GM12874 (cell line): ENCODE measurements at regions not wholly inside any gene's neighbourhood (a gene's known extent, or its start where the extent isn't known, plus 50 kb on each side); places are given as distances from the start of the nearest gene placed in this dataset.

ENCODE experiments used
- TF ChIP-seq, protein P1 (sequence below): IDR thresholded peaks from 2 replicates; pipeline ENCODE4 v1.5.1; 2011; ENCODE audit warnings: low read depth, mild to moderate bottlenecking, control low read depth, low read length, moderate library complexity; ENCODE audit not compliant: insufficient read depth

- TF ChIP-seq, protein P1, sequence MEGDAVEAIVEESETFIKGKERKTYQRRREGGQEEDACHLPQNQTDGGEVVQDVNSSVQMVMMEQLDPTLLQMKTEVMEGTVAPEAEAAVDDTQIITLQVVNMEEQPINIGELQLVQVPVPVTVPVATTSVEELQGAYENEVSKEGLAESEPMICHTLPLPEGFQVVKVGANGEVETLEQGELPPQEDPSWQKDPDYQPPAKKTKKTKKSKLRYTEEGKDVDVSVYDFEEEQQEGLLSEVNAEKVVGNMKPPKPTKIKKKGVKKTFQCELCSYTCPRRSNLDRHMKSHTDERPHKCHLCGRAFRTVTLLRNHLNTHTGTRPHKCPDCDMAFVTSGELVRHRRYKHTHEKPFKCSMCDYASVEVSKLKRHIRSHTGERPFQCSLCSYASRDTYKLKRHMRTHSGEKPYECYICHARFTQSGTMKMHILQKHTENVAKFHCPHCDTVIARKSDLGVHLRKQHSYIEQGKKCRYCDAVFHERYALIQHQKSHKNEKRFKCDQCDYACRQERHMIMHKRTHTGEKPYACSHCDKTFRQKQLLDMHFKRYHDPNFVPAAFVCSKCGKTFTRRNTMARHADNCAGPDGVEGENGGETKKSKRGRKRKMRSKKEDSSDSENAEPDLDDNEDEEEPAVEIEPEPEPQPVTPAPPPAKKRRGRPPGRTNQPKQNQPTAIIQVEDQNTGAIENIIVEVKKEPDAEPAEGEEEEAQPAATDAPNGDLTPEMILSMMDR, result no peak
Measured at GRCh38 chr1:22344329-22344630, 107.4 kb upstream of the ZBTB40 start.

DNA sequence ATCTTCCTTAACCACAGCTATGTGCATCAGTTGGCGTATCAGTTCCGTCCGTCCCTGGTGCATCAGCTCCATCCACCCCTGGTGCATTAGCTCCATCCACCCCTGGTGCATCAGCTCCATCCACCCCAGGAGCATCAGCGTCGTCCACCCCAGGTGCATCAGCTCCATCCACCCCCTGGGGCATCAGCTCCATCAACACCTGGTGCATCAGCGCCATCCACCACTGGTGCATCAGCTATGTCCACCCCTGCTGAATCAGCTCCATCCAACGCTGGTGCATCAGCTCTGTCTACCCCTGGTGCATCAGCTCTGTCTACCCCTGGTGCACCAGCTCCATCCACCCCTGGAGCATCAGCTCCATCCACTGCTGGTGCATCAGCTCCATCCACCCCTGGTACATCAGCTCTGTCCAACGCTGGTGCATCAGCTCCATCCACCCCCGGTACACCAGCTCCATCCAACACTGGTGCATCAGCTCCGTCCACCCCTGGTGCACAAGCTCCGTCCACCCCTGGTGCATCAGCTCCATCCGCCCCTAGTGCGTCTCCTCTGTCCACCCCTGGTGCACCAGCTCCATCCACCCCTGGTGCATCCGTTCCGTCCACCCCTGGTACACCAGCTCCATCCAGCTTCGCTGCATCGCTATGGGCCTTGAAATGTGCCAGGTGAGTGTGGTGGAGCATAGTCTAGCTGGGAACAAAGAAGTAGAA, 106.6 kb upstream of the ZBTB40 start:
- TF ChIP-seq, protein P1, result no peak

- TF ChIP-seq, protein P1, result no peak
Measured at GRCh38 chr1:22347854-22348760, 103.5 kb upstream of the ZBTB40 start.

DNA sequence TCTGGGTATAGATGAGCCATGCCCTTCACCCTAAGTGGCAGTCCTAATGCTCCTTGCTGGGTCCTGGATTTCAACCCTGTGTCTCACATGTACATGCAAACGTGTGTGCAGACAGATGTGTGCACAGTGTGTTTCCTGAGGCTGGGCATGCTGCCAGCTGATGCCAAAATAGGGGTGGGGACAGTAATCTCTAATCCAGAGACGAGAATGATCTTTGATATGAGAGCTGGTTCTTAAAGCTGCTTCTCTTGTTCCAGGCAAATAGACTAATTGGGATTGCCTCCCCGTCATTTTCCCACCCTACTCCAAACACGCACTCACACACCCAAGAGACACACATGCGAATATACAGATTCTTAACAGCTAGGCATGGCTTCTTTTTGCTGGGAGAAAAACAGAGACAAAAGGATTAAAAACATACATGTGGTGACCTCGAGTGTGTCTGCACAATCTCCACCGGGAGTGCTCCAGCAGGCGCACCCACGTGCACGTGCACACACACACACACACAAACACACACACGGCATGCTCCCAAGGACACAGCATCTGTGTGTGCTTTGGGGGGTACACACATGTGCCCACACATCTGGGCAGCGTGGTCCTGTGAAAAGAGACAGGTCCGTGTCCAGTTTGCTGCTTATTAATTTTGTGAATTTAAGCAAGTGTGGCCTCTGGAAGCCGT, 102.1 kb upstream of the ZBTB40 start:
- TF ChIP-seq, protein P1, result no peak

DNA sequence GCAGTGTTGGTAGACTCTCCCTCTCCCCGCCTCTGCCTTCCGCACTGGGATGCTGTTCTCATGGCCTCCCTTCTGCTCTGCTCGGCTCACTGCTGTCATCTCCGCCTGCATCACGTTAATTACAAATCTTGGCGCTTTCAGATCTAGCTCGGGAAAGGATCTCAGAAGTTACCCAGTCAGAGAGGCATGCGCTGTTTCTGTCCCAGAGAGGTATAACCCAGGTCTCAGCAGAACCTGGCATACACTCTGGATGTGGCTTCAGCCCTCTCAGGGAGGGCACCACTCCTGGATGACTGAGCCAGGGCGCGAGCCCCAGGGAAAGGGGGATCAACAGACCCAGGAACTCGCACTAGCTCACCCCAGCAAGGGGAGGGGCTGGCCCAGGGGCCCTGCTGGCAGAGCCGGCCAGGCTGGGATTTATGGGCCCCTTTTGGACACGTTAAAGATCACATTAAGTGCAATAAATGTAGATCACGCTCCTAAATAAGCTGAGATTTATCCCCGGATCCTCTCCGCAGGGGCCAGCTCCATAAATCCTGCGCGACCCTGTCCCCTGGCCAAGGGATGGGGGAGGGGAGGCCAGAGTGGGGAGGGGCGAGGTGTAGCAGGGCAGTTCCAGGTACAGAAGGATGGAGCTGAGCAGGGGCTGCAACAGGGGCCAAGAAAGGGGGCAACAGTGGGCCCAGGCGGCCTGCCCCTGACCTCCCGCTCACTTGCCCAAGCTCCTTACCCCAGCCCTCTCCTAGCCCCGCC, 101.3 kb upstream of the ZBTB40 start:
- TF ChIP-seq, protein P1, result no peak

- TF ChIP-seq, protein P1, result no peak
Measured at GRCh38 chr1:22350924-22351767, 100.5 kb upstream of the ZBTB40 start.
